ENCODE measurements at regions not wholly inside any gene's neighbourhood (a gene's known extent, or its start where the extent isn't known, plus 50 kb on each side); places are given as distances from the start of the nearest gene placed in this dataset.

DNA sequence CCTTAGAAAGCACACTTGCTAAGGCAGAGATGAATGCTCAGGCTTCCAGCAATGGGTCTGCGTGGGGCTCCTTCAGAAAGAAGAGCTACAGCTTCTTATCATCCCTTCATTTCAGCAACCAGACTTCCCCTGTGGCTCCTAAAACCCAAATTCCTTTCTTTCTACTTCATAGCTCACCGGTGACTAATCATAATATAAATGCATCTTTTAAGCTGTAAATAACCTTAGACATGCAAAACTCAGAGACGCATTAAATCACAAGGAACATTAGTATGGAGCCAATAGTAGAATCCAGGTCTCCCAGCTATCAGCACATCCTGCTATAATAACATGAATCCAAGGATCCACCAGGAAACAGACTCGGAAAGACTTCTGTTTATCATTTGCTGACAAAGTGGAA, 375.6 kb downstream of the COG6 start (continued):
- TF ChIP-seq, protein P1, sequence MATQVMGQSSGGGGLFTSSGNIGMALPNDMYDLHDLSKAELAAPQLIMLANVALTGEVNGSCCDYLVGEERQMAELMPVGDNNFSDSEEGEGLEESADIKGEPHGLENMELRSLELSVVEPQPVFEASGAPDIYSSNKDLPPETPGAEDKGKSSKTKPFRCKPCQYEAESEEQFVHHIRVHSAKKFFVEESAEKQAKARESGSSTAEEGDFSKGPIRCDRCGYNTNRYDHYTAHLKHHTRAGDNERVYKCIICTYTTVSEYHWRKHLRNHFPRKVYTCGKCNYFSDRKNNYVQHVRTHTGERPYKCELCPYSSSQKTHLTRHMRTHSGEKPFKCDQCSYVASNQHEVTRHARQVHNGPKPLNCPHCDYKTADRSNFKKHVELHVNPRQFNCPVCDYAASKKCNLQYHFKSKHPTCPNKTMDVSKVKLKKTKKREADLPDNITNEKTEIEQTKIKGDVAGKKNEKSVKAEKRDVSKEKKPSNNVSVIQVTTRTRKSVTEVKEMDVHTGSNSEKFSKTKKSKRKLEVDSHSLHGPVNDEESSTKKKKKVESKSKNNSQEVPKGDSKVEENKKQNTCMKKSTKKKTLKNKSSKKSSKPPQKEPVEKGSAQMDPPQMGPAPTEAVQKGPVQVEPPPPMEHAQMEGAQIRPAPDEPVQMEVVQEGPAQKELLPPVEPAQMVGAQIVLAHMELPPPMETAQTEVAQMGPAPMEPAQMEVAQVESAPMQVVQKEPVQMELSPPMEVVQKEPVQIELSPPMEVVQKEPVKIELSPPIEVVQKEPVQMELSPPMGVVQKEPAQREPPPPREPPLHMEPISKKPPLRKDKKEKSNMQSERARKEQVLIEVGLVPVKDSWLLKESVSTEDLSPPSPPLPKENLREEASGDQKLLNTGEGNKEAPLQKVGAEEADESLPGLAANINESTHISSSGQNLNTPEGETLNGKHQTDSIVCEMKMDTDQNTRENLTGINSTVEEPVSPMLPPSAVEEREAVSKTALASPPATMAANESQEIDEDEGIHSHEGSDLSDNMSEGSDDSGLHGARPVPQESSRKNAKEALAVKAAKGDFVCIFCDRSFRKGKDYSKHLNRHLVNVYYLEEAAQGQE (IDR thresholded peaks at IDR 0.05; ENCODE audit: unreplicated experiment) = no peak
- TF ChIP-seq ZNF114 (CRISPR knock-in tag; IDR thresholded peaks at IDR 0.05) = no peak
- TF ChIP-seq, protein P2, sequence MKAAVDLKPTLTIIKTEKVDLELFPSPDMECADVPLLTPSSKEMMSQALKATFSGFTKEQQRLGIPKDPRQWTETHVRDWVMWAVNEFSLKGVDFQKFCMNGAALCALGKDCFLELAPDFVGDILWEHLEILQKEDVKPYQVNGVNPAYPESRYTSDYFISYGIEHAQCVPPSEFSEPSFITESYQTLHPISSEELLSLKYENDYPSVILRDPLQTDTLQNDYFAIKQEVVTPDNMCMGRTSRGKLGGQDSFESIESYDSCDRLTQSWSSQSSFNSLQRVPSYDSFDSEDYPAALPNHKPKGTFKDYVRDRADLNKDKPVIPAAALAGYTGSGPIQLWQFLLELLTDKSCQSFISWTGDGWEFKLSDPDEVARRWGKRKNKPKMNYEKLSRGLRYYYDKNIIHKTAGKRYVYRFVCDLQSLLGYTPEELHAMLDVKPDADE (IDR thresholded peaks at IDR 0.05) = no peak
- TF ChIP-seq CREB1 (CRISPR knock-in tag; IDR thresholded peaks at IDR 0.05; ENCODE audit: low read depth) = no peak
- TF ChIP-seq NANOG (IDR thresholded peaks at IDR 0.05; ENCODE audit: borderline replicate concordance) = no peak
- no peak for TF ChIP-seq EZH2 (IDR thresholded peaks at IDR 0.05; ENCODE audit: low read depth, unreplicated experiment)

DNA sequence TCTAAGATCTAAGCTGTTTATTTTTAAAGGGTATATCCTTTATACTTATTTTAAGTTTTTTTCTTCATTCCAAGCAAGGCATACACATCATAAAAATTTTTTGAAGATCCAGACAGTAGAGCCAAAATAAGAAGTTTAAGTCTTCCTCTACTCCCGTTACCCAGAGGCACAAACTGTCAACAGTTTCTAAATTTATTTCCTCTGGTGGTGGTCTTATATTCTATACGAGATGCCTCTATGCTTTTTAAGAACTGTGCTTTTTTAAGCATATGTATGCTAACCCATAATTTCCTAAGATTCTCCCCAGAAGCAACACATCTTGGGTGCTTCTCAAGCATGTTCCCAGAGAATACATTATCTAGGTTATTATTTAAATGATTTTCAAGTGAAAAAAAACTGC, 383.6 kb downstream of the COG6 start:
- no peak overlapping the region for H3K4me3 Mint-ChIP-seq
- H2AFZ ChIP-seq = no peak overlapping the region
- H3K27ac Mint-ChIP-seq = no peak overlapping the region

More for the DNA sequence above, 383.6 kb downstream of the COG6 start:
- H3K36me3 Mint-ChIP-seq (ENCODE audit: low read depth) = no peaks in the 10 kb centered on the region
- Histone ChIP-seq H3K4me2 (no peak overlapping the region), H3K27ac (ENCODE audit: low read depth) (no peak overlapping the region), H4K20me1 (replicated peaks; ENCODE audit: insufficient read depth) (no peaks in the 10 kb centered on the region), H3K79me2 (replicated peaks; ENCODE audit: insufficient read depth) (no peaks in the 10 kb centered on the region), H3K27me3 (ENCODE audit: insufficient read depth) (no peaks in the 10 kb centered on the region), H3K4me1 (ENCODE audit: insufficient read depth) (no peaks in the 10 kb centered on the region), H3K9me2 (ENCODE audit: insufficient read depth) (no peaks in the 10 kb centered on the region; the same call in 1 of the 2 replicates), H3K36me3 (ENCODE audit: insufficient read depth) (no peaks in the 10 kb centered on the region), H3F3A (replicated peaks; ENCODE audit: low read depth) (no peaks in the 10 kb centered on the region), H3K4me3 (no peak overlapping the region)
- DNase-seq (ENCODE audit: low spot score) (no peak), ATAC-seq (no peak)
- TF ChIP-seq POLR2AphosphoS5 (IDR thresholded peaks at IDR 0.05; ENCODE audit: low read depth) = no peak
- no peak for TF ChIP-seq ZNF114 (CRISPR knock-in tag; IDR thresholded peaks at IDR 0.05)
- TF ChIP-seq, protein P1 (IDR thresholded peaks at IDR 0.05; ENCODE audit: unreplicated experiment) = no peak
- TF ChIP-seq, protein P3, sequence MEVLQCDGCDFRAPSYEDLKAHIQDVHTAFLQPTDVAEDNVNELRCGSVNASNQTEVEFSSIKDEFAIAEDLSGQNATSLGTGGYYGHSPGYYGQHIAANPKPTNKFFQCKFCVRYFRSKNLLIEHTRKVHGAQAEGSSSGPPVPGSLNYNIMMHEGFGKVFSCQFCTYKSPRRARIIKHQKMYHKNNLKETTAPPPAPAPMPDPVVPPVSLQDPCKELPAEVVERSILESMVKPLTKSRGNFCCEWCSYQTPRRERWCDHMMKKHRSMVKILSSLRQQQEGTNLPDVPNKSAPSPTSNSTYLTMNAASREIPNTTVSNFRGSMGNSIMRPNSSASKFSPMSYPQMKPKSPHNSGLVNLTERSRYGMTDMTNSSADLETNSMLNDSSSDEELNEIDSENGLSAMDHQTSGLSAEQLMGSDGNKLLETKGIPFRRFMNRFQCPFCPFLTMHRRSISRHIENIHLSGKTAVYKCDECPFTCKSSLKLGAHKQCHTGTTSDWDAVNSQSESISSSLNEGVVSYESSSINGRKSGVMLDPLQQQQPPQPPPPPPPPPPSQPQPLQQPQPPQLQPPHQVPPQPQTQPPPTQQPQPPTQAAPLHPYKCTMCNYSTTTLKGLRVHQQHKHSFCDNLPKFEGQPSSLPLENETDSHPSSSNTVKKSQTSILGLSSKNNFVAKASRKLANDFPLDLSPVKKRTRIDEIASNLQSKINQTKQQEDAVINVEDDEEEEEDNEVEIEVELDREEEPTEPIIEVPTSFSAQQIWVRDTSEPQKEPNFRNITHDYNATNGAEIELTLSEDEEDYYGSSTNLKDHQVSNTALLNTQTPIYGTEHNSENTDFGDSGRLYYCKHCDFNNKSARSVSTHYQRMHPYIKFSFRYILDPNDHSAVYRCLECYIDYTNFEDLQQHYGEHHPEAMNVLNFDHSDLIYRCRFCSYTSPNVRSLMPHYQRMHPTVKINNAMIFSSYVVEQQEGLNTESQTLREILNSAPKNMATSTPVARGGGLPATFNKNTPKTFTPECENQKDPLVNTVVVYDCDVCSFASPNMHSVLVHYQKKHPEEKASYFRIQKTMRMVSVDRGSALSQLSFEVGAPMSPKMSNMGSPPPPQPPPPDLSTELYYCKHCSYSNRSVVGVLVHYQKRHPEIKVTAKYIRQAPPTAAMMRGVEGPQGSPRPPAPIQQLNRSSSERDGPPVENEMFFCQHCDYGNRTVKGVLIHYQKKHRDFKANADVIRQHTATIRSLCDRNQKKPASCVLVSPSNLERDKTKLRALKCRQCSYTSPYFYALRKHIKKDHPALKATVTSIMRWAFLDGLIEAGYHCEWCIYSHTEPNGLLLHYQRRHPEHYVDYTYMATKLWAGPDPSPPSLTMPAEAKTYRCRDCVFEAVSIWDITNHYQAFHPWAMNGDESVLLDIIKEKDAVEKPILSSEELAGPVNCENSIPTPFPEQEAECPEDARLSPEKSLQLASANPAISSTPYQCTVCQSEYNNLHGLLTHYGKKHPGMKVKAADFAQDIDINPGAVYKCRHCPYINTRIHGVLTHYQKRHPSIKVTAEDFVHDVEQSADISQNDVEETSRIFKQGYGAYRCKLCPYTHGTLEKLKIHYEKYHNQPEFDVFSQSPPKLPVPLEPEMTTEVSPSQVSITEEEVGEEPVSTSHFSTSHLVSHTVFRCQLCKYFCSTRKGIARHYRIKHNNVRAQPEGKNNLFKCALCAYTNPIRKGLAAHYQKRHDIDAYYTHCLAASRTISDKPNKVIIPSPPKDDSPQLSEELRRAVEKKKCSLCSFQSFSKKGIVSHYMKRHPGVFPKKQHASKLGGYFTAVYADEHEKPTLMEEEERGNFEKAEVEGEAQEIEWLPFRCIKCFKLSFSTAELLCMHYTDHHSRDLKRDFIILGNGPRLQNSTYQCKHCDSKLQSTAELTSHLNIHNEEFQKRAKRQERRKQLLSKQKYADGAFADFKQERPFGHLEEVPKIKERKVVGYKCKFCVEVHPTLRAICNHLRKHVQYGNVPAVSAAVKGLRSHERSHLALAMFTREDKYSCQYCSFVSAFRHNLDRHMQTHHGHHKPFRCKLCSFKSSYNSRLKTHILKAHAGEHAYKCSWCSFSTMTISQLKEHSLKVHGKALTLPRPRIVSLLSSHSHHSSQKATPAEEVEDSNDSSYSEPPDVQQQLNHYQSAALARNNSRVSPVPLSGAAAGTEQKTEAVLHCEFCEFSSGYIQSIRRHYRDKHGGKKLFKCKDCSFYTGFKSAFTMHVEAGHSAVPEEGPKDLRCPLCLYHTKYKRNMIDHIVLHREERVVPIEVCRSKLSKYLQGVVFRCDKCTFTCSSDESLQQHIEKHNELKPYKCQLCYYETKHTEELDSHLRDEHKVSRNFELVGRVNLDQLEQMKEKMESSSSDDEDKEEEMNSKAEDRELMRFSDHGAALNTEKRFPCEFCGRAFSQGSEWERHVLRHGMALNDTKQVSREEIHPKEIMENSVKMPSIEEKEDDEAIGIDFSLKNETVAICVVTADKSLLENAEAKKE (CRISPR knock-in tag; IDR thresholded peaks at IDR 0.05) = no peak
- no peak for TF ChIP-seq CREB1 (CRISPR knock-in tag; IDR thresholded peaks at IDR 0.05; ENCODE audit: low read depth)
- no peak for TF ChIP-seq ZNF331 (CRISPR knock-in tag; IDR thresholded peaks at IDR 0.05; ENCODE audit: low read depth)
- H3K9me3 Mint-ChIP-seq = peaks cover 3% of the 10 kb centered on the region; the same call in 1 of the 3 replicates
- no peaks in the 10 kb centered on the region for H3K4me1 Mint-ChIP-seq
- H3K27me3 Mint-ChIP-seq (ENCODE audit: insufficient read depth, low read depth, poor library complexity) = peaks cover 4% of the 10 kb centered on the region

All from GM23338 (cell line).